Stimulated activated naive CD8-positive, alpha-beta T cell treated with anti-CD3 and anti-CD28 coated beads, Interleukin-15, Interleukin-2, amounts not matched to agents 100 U/mL and 50 U/mL, for 24 hours (primary cell): ENCODE measurements at regions not wholly inside any gene's neighbourhood (a gene's known extent, or its start where the extent isn't known, plus 50 kb on each side); places are given as distances from the start of the nearest gene placed in this dataset.

Experiments
- ATAC-seq: fragments of 150-1000 bp; cut with Tn5 transposase; one replicate; pipeline ENCODE4 v1.10.0; 2021
- DNase-seq: peaks from one replicate; pipeline ENCODE4 v3.0.0; 2021

DNA sequence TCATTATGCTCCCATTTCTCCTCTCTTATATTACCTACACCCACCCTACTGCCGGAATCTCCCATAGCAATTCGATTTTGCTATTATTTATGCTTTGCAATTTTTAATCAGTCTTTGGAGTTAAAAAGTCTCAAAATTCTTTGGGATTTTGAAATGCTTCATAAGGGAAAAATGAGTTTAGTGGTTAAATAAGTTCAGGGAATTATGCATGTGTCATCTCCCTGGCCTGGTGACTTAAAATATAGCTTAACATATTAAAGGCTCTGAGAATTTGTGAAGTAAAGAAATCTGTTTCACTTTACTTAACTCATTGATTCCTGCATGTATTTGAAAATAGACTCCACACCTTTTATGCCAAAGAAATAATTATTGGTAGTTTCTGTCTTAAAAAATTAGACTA, 185.1 kb upstream of the DIPK2B start:
- DNase-seq (no peak), ATAC-seq (no peak)

DNA sequence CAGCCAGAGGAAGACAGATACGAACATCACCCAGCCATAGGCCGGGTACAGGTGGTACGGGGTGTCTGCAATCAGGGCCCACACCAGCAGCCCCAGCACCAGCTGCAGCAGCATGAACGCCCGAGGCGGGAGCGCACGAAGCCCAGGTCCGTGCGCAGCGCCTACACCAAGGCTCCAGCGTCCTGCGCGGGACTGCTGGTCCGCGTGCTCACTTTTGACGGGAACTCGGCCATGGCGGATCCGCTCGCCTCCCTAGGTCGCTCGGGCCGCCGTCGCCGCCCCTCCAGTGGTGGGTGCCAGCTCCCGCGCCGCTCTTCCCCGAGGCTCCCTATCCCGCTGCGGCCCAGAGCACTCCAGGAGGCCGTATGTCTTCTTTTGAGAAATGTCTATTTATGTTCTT, 181.2 kb upstream of the DIPK2B start:
- ATAC-seq, result no peak
- no peak for DNase-seq

DNA sequence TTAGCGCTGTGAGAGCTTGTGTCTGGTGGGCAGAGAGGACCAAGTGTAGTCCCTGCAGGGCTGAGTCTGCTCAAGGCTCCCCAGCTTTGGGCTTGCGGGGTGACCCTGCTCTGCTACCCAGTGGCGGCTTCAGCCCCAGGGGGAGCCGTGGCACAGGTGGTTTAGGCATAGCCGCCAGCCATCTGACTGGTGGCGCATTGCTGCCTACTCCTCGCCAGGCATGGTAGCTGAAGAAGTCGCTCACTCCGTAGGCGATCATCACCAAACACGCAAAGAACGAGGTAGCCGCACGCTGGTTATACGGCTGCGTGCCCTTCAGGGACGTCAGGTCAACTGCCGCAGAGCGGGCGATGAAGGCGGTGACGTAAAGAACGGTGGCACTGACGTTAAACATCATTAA, 180.7 kb upstream of the DIPK2B start:
- DNase-seq, result no peak
- ATAC-seq, result no peak

DNA sequence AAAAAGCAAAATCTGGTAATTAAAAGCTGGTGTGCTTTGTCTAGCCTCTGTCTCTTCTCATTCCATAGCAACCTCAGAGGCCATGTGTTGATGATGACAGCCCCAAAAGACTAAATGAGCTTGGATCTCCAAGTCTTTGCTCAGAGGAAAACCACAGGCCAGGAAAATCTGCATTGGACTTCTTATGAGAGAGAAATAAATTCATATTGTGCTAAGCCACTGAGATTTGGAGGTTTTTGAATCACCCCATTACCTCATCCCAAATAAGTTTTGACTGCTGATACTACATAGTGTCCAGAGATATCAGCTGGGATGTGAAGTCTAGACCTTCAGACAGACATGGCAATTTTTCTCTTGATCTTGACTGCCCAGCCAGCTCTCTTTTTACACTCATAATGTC, 178.6 kb upstream of the DIPK2B start:
- DNase-seq, result no peak

DNA sequence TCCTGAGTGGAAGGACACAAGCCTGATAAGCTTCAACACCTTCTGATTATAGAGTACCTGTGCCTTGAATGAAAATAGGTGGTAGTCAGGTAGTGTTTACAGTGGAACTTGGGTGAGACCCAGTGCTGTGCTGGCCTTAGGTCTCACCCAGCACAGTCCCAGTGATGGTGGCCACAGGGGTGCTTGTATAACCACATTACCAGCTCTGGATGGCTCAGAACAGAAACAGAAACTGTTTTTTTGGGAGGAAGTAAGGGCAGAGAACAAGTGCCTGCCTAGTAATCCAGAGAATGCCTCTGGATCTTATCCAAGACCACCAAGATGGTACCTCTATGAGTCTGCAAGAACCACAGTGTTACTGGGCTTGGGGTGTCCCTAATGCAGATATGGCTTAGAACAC, 171.5 kb upstream of the DIPK2B start:
- DNase-seq, result no peak
- ATAC-seq, result no peak

More for the DNA sequence above, 178.6 kb upstream of the DIPK2B start:
- ATAC-seq, result no peak

DNA sequence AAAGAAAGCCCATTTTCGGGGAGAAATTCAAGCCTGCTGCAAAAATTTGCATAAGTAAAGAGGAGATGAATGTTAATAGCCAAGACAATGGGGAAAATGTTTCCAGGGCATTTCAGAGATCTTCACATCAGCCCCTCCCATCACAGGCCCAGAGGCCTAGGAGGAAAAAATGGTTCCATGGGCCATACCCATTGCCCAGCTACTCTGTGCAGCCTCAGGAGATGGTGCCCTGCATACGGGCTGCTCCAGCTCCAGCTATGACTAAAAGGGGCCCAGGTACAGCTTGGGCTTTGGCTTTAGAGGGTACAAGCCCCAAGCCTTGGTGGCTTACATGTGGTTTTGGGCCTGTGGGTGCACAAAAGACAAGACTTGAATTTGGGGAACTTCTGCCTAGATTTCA, 168.0 kb upstream of the DIPK2B start:
- ATAC-seq (no peak), DNase-seq (no peak)

DNA sequence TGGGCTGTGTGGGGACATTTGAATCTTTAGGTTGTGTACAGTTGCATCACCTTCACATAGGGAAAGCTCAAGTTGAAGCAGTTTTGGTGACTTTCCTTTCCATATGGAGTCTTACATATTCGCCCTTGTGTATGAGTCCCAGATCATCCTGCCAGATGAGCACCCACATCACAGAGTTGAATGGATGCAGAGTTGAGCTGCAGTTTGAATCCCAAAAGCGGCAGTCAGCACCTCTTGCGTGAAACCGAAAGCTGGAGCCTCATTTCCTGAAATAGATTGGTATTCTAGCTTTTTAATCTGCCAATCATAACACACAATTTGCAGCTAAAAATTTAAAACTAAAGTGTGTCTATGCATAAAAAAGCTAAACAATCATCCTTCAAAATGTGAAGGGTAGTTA, 162.9 kb upstream of the DIPK2B start:
- DNase-seq (no peak), ATAC-seq (no peak)

DNA sequence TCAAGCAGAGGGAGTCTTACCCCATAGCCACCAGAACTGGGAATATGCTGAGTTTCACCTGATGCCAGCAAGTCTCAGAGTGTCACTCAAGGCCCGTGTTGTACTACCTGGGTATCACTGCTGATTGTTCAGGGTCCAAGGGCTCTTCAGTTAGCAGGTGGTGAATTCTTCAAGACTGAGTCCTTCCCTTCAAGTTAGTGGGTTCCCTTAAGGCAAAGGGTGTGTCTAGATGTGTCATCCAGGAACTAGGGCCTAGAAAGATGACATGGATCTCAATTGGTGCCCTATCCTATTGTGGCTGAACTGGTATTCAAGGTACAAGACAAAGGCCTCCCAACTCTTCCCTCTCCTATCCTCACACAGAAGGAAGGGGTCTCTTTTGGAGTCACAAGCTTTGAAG, 159.9 kb upstream of the DIPK2B start:
- ATAC-seq (no peak), DNase-seq (no peak)

DNA sequence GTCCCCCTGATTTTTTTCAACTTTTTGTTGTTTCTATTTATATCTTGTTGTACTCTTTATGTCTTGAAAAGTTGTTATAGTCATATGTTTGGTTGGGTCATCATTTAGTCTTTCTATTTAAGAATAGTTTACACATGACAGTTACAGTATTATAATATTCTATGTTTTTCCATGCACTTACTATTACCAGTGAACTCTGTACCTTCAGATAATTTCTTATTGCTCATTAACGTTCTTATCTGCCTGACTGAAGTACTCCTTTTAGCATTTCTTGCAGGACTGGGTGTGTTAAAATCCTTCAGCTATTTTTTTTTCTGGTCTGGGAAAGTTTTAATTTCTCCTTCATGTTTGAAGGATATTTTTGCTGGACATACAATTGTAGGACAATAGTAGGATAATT, 157.7 kb upstream of the DIPK2B start:
- DNase-seq (no peak), ATAC-seq (no peak)

DNA sequence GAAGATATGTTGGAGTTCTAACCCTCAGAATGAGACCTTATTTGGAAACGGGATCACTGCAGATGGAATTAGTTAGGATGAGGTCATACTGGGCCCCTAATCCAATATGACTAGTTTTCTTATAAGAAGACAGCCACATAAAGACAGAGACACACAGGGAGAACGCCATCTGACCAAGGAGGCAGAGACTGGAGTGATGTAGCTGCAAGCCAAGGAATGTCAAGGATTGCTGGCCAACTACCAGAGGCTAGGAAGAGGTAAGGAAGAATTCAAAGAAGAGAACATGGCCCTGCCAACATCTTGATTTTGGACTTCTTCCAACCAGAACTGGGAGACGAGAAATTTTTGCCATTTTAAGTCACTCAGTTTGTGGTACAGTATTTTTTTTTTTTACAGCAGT, 152.8 kb upstream of the DIPK2B start:
- DNase-seq (no peak), ATAC-seq (no peak)

DNA sequence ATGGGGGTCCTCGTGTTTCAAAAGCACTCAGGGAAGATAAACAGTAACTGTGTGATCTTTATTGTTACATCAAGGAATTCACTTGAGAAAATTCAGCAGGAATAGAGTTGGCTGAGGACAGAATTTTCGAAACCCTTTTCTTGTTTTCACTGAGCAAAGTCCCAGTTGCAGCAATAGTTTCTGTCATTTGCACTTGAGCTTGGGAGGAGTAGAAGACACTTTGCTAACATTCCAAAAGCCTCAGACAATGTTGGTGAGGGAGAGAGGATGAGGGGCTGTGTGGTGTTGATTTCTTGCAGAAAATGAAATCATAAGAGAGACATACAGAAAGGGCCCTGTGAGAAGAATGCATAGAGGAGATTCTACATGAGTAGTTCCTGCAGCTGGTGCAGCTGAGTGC, 151.9 kb upstream of the DIPK2B start:
- ATAC-seq, result no peak

DNA sequence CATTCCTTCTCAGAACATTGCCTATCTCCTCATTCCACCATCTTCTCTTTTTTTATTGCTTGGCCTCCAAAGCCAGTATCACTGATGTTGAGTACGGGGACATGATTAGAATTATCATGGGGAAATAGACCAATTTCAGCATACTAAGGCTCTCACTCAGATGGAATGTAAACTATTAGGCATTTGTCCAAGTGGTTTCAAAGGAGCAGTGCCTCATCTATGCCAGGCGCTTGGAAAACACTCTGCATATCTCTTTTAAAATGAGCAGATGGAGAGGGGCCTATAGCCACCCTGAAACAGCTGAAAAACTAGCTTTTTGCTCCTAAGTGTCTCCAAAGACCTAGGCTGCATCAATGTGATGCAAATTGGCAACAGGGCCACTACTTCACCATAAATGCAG, 150.8 kb upstream of the DIPK2B start:
- ATAC-seq (no peak), DNase-seq (no peak)

More for the DNA sequence above, 151.9 kb upstream of the DIPK2B start:
- DNase-seq, result no peak

DNA sequence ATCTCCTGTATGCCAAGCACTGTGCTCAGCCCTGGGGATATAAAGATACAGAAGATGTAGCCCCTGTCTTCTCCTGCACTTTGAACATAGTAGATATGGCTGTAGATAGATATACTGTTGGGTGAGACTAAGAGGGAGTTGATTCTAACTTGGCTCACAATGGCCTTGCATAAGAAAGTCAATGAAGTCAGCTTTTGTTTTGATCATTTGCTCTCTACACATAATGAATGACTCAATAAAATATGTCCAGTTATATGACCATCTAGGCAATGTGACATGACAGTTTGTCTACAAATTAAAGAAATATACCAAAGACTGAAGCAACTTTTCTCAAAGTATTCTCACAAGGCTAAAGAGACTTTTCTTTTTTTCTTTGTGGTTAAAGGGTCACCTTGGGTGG, 147.6 kb upstream of the DIPK2B start:
- no peak for ATAC-seq
- no peak for DNase-seq

DNA sequence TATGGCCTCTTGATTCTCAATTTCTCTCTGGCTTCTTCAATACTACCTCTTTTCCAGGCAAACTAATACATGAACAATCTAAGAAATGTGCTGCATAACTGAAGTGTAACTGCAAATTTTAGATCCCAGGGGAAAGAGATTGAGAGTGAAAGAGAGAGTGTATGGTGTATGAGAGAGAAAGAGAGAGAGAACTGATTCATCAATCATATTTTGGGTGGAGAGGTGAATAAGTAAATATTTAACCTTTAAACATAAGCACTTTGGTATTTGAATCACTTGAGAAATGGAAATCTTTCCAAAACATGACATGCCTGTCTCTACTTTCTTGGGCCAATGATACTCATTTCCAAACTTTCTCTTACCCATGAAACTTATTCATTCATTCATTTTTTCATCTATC, 147.2 kb upstream of the DIPK2B start:
- DNase-seq, result no peak

DNA sequence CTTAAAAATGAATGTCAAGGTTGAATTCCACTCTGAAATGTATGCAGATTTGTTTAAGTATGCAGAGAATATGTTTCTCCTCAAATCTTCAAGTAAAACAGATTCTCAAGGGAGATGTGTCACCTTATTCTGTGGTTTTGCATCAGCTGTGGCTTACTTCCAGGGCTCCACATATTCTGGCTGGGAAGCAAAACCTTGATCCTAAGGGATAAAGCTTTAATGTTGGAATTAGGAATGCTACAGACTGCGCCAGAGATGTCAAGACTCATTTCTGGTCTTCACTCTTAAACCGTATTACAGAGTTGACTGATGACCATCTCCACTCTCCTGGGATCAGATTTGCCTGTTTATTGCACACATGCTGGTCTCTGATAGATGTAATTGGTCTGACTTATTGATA, 143.9 kb upstream of the DIPK2B start:
- ATAC-seq, result no peak
- no peak for DNase-seq

More for the DNA sequence above, 147.2 kb upstream of the DIPK2B start:
- no peak for ATAC-seq

DNA sequence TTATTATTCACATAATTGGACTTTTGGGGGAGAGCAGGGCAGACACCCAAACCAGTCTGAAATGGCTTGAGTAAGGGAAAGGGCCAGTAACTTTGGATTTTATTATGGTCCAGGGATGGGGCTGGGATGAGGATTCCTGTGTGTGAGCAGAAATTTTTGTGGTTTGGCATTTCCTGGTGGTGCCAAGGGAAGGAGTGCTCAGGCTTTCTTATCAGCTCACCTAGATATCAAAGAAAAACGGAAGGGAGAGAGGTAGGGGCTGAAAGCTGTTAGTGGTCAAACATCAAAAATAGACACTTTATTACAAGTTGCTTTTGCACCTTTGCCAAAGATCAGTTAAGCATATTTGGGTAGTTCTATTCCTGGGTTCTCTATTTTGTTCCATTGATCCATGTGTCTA, 128.5 kb upstream of the DIPK2B start:
- DNase-seq (no peak), ATAC-seq (no peak)

DNA sequence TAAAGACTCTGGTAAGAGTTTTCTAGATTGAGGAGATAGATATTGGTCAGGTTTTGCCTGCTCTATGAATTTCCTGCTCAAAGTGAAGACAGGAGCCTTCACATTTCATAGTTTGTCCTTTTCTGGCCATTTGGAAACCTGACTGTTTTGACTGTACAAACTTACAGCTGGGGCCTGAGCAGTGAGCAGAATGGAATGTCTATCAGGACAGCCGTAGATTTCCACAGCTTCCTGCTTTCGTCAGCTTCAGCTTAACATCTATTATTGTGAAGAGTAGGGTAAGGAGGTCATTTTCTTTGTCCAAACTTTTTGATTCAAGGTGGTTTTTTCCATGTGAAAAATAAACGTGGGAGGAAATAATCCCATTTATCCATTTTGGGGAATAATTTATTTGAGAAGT, 124.3 kb upstream of the DIPK2B start:
- no peak for ATAC-seq
- no peak for DNase-seq

DNA sequence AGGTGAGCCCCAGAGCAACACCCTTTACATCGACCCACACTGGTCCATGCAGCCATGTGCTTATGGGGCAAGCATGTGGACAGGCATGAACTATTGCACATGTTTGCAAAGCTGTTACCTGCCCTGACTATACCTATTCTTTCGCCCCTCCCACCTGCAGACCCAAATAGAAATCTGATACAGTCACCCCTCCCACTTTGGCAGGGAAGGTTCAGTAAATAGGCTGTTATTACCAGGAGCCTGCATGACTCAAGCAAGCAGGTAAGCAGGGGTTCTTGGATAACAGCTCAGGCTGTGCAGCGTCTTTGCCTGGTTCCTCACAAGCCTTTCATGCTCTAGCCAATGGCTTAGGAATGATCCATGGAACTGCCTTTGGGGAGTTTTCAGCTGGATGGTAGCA, 122.7 kb upstream of the DIPK2B start:
- ATAC-seq, result no peak
- no peak for DNase-seq

DNA sequence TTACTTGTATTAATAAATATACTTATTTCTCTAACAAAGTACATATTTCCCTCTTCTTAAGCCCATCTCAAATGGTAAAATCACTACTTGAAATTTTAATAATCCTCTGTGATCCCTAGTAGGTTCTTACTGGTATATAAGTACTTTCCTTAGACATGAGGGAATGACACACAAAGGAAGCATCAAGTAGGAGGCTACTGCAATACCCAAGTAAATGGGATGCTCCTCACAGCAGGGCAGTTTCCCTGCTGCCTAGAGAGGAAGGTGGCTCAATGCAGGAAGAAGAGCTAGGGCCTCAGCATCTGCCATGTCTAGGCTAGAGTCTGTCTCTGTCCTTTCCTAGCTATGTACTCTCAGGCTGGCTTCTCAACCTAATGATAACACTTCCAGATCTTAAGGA, 122.1 kb upstream of the DIPK2B start:
- no peak for DNase-seq

DNA sequence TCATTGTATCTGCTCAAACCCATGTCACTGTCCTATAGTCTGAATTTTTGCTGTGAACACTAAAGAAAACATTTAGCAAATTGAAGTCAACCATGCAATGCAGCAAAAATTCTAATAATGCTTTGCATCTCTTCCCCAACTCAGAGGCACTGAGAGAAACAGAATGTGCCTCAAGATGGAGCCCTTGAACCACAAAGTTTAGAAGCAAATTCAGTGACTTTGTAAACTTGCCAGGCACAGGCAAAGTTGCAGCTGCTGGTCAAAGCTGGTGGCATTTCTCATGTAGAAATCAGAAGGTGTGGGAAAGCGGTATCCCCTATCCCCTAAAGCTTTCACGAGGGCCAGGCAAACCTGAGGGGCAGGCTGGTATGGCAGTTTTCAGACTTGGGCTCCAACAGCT, 121.7 kb upstream of the DIPK2B start:
- no peak for DNase-seq
- ATAC-seq, result no peak

More for the DNA sequence above, 122.1 kb upstream of the DIPK2B start:
- no peak for ATAC-seq

DNA sequence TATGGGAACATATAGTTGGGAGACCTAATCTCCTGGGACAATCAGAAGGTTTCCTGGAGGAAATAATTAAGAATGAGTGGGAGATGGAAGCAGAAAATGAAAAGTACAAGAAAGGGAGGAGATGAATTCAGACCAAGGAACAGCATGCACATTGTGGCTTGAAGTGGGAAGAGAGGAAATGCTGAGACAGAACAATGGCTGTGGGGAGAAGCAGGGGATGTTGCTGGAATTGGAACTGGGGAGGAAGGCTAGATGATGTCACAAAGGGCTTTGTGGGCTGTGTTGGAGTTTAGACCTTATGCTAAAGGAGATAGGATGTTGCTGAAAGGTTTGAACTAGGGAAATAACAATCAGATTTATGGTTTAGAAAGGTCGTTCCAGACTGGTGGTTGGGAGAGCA, 119.5 kb upstream of the DIPK2B start:
- ATAC-seq (no peak), DNase-seq (no peak)

DNA sequence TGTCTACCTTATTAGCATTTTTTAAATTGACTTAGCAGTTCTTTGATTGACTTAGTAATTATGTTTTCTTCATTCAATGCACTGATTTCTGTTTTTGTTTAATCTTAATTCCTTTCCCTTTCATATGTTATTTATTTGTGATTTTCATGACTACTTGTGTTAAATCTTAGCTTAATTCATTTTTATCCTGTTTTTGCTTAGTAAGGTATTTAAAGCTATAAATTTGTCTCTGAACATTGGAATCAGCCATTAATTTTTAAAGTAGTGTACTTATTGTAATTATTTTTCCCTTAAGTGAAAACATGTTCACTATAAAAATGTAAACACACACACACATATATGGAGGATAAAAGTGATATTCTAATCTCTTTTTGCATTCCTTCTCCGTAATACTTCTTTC, 109.1 kb upstream of the DIPK2B start:
- DNase-seq, result no peak
- ATAC-seq, result no peak

DNA sequence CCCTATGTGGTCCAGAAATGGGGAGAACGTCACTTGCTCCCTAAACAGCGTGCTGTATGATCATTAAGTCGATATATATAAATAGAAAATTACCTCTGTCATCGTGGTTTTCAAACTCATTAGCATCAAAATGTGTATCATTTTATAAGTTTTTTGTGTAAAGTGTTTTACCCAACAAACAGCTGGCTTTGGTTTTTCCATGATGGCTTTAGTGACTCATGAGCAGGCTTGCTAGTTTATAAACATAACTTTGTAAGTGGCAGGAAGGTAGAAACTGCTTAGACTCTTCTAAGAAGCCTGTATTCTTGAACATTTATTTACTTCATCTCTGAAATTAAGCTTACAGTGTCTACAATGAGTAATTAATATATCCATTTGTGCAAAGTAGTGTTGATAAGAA, 108.4 kb upstream of the DIPK2B start:
- ATAC-seq, result no peak
- DNase-seq, result no peak

DNA sequence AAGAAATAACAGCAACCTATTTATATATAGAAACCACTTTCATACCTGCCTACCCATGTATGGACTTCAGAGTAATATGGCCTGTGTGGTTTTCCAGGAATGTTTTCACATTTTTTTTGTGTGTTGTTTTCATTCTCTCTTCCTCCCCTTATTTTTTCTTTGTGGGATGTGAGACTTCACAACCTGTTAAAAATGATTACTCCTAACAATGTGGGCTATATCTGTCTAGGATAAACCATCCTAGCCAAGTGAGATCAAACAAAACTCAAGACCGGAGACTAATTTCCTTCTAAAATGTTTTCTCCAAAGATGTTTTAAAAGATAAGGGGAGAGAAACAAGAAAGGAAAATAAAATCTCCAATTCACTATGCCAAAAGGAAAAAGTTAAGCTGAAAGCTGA, 106.1 kb upstream of the DIPK2B start:
- ATAC-seq (no peak), DNase-seq (no peak)

DNA sequence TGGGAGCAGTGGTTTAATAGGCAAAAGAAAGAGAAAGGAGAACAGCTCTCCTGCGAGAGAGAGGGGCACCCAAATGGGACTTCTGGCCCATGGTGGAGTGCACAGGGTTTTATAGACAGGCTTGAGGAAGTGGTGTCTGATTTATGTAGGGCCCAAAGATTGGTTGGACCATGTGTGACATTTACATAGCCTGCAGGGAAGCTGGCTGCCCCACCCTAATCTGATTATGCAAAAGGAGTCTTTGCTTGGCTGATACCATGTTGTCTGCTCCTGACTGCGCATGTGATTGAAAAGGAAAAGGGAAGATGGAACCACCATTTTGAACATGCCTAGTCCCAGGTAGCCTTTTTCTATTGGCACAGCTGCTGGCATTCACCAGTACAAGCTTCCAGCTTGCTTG, 100.0 kb upstream of the DIPK2B start:
- ATAC-seq, result no peak
- DNase-seq, result no peak
